GM04504 (cell line): ENCODE measurements at regions not wholly inside any gene's neighbourhood (a gene's known extent, or its start where the extent isn't known, plus 50 kb on each side); places are given as distances from the start of the nearest gene placed in this dataset.

ENCODE experiments used
- DNase-seq: peaks from one replicate; pipeline ENCODE4 v3.0.0-alpha.2; 2012; ENCODE audit warnings: low read depth

GRCh38 chr7:108985037-108985436 lies 415.4 kb downstream of the DNAJB9 start:
- DNase-seq: no peak

DNA sequence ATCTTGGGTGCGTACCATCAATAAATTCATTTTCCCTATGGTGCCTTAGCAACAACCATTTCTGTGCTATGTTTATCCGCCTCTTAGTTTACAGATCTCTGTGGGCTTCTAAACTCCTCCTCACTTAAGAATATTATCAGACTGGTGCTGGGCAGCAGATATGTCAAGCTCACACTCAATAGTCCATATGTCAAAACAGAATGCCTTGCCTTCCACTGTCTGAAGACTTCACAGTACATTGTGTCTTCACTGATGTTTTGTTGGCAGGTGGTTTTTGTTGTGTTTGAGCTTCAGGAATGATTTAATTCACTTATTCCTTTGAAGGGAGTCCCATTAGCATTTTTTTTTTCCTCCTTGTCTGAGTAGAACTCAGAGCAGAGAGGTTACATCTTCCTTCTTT lies 419.6 kb downstream of the DNAJB9 start:
- DNase-seq: no peak

DNA sequence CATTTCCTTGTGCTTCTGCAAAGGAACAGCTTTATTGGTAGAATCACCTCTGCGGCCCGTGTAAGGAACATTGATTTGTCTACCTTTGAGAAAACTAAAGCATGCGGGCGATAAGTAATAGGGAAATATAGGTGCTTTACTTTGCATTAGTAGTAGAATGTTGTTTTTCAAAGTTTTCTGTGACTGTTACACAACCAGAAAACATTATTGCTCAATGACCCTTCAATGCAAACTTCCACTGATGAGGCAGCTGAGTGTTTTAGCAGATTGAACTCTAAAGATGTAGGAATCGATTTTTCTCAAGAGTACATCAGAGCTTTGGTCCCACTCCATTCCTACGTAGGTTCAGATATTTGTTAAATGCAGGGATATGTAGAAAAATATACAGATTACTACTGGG lies 427.8 kb downstream of the DNAJB9 start:
- no peak for DNase-seq

DNA sequence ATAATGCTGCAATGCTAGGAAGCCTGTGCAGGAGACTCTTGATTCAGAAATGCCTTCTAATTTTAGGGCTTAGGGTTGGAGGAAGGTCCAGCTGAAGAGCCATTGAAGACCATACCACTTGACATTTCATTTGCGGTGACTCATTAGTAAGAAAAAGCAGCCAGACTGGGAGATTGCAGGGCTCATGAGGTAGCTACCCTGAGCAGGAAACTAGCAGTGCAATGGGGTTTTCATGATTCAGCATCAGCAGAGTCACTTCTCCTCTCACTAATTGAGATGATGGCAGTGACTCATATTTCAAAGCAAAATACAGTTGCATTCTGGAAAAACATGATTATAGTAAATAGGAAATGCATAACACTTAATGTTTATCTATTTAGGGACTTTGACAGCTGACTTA lies 434.1 kb downstream of the DNAJB9 start:
- DNase-seq: no peak

DNA sequence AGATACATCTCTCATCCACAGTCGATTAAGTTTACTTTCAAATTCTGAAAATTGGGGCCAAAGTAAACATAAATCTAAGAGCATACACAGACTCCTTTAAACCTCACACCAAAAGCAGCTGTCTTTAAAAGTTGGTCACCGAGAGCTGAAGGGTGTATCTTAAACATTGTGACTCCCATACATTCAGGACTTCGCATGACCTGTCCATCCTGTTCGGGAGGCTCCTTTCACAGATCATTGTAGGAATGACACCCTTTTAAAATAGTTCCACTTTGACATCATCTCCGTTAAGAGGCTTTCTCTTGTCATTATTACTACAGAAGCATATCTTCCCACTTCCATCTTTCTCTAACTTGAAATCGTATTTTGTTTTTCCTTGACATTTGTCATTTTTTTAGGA lies 440.0 kb downstream of the DNAJB9 start:
- DNase-seq: no peak

GRCh38 chr7:109020251-109020650 lies 450.6 kb downstream of the DNAJB9 start:
- no peak for DNase-seq

GRCh38 chr7:109021390-109021789 lies 451.7 kb downstream of the DNAJB9 start:
- no peak for DNase-seq

GRCh38 chr7:109029866-109030265 lies 460.2 kb downstream of the DNAJB9 start:
- DNase-seq: no peak

DNA sequence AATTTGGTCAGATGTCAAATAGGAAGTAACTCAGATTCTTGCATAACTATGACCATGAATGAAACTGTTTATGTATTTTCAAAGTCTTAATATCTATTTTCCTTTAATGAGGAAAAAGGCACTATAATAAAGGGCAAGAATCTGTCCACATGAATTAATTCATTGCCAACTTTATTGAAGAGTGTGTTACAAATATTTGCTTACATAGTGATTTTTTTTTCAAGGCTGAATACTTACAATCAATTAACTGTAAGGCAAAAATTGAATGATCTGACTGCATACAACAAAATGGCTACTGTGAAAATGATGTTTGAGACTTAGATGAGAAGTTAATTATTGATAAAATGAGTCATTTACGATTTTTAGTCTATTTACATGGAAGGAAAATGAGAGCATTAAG lies 475.0 kb downstream of the DNAJB9 start:
- DNase-seq: no peak

DNA sequence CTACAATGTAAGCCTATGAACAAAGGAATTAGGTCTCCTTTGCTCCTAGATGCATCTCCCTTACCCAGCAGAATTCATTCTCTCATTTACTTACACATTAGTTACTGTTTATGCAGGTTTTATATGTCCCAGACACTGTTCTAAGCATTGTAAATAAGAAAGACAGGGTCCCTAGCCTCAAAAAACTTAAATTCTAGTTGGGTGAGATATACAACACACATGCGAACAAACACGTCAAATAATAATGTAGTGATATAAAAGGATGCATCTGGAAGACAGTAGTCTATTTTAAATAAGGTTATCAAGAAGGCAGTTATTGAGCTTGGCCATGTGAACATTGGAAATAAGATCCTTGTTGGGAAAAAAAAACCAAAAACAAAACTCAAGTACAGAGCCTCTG lies 479.7 kb downstream of the DNAJB9 start:
- DNase-seq: no peak

DNA sequence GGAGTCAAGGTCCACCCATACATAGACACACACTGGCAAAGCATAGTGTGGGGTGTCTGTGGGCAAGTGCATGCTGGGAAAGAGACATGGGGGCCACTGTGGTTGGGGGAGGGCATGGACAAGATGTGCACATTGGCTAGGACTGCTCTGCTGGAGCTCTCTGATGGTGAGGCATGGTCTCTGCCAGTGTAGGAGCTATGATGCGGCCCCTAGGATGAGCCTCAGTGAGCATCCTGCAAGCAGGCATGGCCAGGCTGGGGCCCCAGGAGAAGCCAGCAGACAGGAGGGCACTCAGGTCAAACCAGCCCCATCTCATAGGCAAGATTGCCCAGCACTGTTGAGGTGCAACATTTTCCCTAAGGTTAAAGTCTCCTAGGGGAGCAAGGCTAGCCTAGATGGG lies 489.4 kb downstream of the DNAJB9 start:
- no peak for DNase-seq

- DNase-seq: no peak
Observed at GRCh38 chr7:109062798-109063197, 493.1 kb downstream of the DNAJB9 start.

GRCh38 chr7:109073543-109073942 lies 503.9 kb downstream of the DNAJB9 start:
- DNase-seq: no peak

DNA sequence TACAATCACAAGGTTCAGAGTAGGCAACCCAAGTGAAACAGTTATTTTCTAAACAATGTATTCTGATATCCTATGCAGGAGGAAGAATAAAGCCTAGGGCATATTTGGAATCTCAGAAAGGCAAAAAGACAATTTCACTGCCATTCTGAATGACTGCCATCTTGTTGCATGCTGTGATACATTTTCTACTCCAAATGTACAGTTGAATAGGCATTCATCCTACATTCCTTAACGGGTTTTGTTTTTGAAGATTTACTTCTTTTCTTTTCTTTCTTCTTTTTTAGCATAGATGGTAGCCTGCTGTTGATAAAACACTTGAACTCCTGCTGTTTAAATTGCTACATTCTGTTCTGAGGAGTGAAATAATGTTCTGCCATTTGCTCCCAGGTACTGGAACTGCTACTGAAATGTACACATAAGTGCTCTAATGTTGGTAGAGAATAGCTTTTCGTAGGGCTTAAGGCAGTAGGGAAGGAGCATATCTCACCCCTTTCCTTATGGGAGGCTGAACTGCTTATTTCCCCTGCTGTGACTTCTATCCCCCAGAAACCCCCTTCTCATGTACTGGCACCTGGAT lies 506.8 kb downstream of the DNAJB9 start:
- no peak for DNase-seq

GRCh38 chr7:109091042-109091441 lies 521.4 kb downstream of the DNAJB9 start:
- DNase-seq: no peak

DNA sequence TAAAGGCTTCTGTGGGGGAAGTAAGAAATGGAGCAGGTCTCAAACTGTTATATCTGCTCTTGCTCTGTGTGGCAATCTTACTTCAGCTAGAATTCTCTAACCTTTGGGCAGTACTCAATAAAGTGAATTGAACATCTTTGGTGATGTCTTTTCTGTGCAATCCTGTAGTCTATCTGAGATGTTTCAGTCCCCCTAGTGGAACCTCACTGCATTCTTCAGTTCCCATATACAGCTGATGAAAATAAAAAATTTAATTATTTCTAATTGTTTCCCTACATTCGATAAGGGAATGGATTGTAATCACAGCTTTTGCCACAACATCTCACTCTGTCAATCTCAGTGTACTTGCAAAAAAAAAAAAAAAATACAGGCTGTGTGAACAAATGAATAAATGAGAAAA lies 522.6 kb downstream of the DNAJB9 start:
- DNase-seq: no peak

DNA sequence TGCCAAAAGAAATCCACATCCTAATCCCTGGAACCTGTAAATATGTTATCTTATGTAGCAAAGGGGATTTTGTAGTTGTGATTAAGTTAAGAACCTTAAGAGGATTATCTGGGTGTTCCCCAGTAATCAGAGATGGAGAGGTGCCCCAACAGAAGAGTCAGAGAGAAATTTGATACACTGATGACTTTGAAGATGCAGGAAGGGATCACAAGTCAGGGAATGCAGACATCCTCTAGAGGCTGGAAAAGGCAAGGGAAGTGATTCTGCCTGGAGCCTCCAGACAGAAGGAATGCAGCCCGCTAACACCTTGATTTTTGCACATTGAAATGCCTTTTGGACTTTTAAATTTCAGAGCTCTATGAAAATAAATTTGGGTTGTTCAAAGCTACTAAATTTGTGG lies 531.7 kb downstream of the DNAJB9 start:
- no peak for DNase-seq

- no peak for DNase-seq
Observed at GRCh38 chr7:109109558-109109957, 539.9 kb downstream of the DNAJB9 start.

- no peak for DNase-seq
Observed at GRCh38 chr7:109111086-109111485, 541.4 kb downstream of the DNAJB9 start.

- no peak for DNase-seq
Observed at GRCh38 chr7:109121599-109122300, 552.1 kb downstream of the DNAJB9 start.

- no peak for DNase-seq
Observed at GRCh38 chr7:109125001-109125400, 555.3 kb downstream of the DNAJB9 start.

GRCh38 chr7:109126404-109127050 lies 556.9 kb downstream of the DNAJB9 start:
- no peak for DNase-seq

DNA sequence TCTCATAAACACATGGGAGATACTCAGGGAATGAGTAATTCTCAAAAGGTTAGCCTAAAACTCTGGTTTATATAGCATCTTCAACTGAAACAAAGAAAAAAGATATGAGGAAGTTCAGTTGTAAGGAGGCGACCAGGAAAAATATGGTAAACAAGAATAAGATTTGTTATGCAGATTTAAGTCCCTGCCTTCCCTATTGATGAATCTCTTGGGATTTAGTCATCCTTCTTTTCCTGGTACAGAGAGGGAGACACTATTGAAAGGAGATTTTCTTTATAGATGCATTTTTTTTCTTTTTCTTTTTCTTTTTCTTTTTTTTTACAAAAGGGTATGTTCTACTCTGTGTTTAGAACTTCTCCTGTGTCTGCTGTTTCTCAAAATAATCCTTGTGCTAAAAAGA lies 557.5 kb downstream of the DNAJB9 start:
- no peak for DNase-seq

- DNase-seq: no peak
Observed at GRCh38 chr7:109131141-109131540, 561.5 kb downstream of the DNAJB9 start.
